ENCODE measurements at regions not wholly inside any gene's neighbourhood (a gene's known extent, or its start where the extent isn't known, plus 50 kb on each side); places are given as distances from the start of the nearest gene placed in this dataset.

DNA sequence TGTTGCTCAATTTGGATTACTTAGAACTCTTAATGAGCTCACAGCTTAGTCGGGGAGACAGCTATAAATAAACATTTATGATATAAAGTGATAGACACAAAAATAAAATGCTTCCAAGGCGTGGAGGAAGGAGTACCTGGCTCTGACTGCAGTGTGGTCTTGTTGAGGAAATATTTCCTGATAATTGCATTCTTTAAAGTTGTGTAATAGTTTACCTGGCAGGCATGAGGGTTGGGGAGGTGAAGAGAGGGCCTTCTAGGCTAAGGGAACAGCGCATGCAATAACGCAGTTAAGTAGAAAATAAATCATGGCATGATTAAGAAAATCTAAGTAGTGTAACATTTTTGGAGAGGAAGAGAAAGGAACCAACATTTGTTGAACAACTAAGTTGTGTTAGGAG is 260.5 kb upstream of the ATP2B1 start:
- Histone ChIP-seq H3K27me3 (no peaks in the 10 kb centered on the region), H3K4me1 (no peaks in the 10 kb centered on the region), H3K4me3 (no peak overlapping the region), H3K27ac (no peak overlapping the region), H3K9me3 (no peaks in the 10 kb centered on the region), H3K36me3 (no peaks in the 10 kb centered on the region)
- DNase-seq (ENCODE audit: low spot score in 2 of 2), result no peak
- intact Hi-C loops (cut with DNase I; ENCODE audit: low total_unique reads), result no loop called here
- no peak for TF ChIP-seq POLR2A (IDR thresholded peaks at IDR 0.05)
- TF ChIP-seq, protein P1, sequence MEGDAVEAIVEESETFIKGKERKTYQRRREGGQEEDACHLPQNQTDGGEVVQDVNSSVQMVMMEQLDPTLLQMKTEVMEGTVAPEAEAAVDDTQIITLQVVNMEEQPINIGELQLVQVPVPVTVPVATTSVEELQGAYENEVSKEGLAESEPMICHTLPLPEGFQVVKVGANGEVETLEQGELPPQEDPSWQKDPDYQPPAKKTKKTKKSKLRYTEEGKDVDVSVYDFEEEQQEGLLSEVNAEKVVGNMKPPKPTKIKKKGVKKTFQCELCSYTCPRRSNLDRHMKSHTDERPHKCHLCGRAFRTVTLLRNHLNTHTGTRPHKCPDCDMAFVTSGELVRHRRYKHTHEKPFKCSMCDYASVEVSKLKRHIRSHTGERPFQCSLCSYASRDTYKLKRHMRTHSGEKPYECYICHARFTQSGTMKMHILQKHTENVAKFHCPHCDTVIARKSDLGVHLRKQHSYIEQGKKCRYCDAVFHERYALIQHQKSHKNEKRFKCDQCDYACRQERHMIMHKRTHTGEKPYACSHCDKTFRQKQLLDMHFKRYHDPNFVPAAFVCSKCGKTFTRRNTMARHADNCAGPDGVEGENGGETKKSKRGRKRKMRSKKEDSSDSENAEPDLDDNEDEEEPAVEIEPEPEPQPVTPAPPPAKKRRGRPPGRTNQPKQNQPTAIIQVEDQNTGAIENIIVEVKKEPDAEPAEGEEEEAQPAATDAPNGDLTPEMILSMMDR (IDR thresholded peaks at IDR 0.05), result no peak
- no peak for TF ChIP-seq POLR2AphosphoS5 (IDR thresholded peaks at IDR 0.05)

DNA sequence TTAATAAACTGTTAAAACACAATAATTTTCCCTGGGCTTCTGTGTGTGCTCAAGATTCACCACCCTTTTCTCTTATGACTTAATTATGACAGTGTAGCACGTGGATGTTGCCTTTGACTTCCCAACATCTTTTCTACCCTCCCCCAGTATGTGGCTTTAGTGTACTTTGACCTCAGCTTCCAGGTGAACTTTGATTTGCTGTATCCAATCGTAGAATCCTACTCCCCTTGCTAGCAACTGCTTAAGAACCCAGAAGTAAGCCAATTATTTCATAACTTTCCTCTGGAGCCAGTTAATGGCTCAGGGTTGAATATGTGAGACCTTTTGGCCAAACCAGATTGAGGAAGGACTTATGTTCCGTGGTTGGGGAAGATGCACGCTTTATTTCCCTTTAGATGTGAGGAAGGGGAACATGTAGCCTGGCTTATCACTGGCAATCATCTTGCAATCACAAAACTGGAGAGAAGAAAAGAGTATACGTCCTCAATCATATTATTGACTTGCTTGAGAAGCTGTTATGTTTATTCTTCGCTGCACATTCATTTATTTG is 259.6 kb upstream of the ATP2B1 start:
- Histone ChIP-seq H3K27ac (no peak overlapping the region), H3K27me3 (no peaks in the 10 kb centered on the region), H3K9me3 (no peaks in the 10 kb centered on the region), H3K4me1 (no peaks in the 10 kb centered on the region), H3K36me3 (no peaks in the 10 kb centered on the region), H3K4me3 (no peak overlapping the region)
- no peak for TF ChIP-seq POLR2AphosphoS5 (IDR thresholded peaks at IDR 0.05)
- TF ChIP-seq, protein P1 (IDR thresholded peaks at IDR 0.05), result no peak
- TF ChIP-seq POLR2A (IDR thresholded peaks at IDR 0.05), result no peak
- DNase-seq (ENCODE audit: low spot score in 2 of 2), result no peak
- intact Hi-C loops (cut with DNase I; ENCODE audit: low total_unique reads), result no loop called here

DNA sequence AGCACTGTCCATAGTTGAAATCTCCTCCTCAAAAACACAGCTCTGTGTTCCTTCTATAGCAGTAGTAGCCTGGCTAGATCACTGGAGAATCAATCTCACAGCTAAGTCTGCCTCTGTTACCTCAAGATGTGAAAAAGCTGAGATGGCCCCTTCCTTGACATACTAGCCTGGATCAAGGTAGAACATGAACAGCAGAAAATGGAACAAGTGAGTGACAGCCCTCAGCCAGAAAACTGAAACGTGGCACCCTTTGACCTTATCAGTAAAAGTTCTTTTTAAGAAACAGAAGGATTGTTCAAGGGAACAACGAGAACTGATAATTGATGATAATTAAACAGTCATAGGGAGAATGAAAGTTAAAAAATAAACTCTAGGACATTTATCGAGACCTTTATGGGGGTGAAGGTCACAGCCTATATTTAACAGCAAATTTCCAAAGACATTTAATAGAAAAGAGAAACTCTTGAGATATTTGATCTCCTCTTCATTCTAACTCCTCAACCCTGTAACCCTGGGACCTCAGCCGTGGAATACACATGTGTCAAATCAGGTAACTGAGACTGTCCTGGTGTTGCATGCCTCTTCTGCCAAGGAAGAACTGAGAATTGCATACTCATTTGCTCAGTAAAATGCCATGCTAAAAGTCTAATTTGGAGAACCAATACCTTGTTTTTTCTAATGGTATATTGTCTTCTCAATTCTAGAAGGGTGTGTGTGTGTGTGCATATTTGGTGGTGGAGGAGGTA is 258.0 kb upstream of the ATP2B1 start:
- Histone ChIP-seq H3K36me3 (no peaks in the 10 kb centered on the region), H3K4me1 (no peaks in the 10 kb centered on the region), H3K27ac (no peak overlapping the region), H3K4me3 (no peak overlapping the region), H3K9me3 (no peaks in the 10 kb centered on the region), H3K27me3 (no peaks in the 10 kb centered on the region)
- TF ChIP-seq POLR2A (IDR thresholded peaks at IDR 0.05) (no peak), POLR2AphosphoS5 (IDR thresholded peaks at IDR 0.05) (no peak)
- TF ChIP-seq, protein P1 (IDR thresholded peaks at IDR 0.05), result no peak
- DNase-seq (ENCODE audit: low spot score in 2 of 2), result no peak
- intact Hi-C loops (cut with DNase I; ENCODE audit: low total_unique reads), result no loop called here

DNA sequence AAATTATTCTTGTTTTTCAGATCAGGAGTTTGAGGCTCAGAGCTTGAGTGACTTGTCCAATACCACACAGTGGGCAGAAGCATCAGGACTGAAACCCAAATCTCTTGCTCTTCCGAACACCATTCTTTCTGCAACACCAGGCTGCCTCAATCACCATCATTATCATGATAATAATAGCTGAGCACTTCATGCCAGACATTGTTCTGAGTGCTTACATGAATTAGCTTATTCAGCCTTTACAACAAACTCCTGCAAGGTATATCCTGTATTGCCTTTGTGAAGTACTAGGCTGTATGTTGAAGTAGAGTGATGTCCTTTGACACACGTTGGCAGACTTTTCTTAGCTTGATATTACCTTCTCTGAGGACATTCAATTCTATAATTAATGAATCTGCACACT is 257.4 kb upstream of the ATP2B1 start:
- H3K27ac ChIP-seq, result no peak overlapping the region
- H3K27me3 ChIP-seq, result no peaks in the 10 kb centered on the region
- H3K36me3 ChIP-seq, result no peaks in the 10 kb centered on the region
- no peak for DNase-seq (ENCODE audit: low spot score in 2 of 2)
- intact Hi-C loops (cut with DNase I; ENCODE audit: low total_unique reads), result no loop called here
- no peaks in the 10 kb centered on the region for H3K9me3 ChIP-seq
- H3K4me1 ChIP-seq, result no peaks in the 10 kb centered on the region
- H3K4me3 ChIP-seq, result no peak overlapping the region
- TF ChIP-seq POLR2AphosphoS5 (IDR thresholded peaks at IDR 0.05) (no peak), POLR2A (IDR thresholded peaks at IDR 0.05) (no peak)
- TF ChIP-seq, protein P1 (IDR thresholded peaks at IDR 0.05), result no peak

DNA sequence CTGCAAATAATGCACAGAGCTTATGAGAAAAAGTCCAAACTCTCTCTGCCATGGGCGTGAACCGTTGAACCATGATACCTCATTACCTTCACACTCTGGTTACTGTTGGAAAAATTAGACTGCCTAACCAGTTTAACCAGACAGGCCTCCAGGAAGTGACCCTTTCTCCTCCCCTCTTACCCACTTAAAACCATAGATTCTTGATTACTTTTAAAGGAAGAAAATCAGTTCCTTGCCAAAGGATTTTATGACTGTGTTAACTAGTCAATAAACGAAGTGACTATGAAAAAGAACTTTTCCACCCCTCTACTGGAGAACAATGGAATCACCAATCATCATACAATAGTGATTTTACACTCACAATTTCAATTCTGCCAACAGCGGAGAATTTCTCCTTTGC is 254.0 kb upstream of the ATP2B1 start:
- no peak overlapping the region for H3K4me3 ChIP-seq
- H3K27me3 ChIP-seq, result no peaks in the 10 kb centered on the region
- DNase-seq (ENCODE audit: low spot score in 2 of 2), result no peak
- no peaks in the 10 kb centered on the region for H3K36me3 ChIP-seq
- no peaks in the 10 kb centered on the region for H3K4me1 ChIP-seq
- H3K27ac ChIP-seq, result no peak overlapping the region
- no peaks in the 10 kb centered on the region for H3K9me3 ChIP-seq
- intact Hi-C loops (cut with DNase I; ENCODE audit: low total_unique reads), result no loop called here
- TF ChIP-seq POLR2AphosphoS5 (IDR thresholded peaks at IDR 0.05) (no peak), POLR2A (IDR thresholded peaks at IDR 0.05) (no peak)
- TF ChIP-seq, protein P1 (IDR thresholded peaks at IDR 0.05), result no peak
